ENCODE measurements at regions not wholly inside any gene's neighbourhood (a gene's known extent, or its start where the extent isn't known, plus 50 kb on each side); places are given as distances from the start of the nearest gene placed in this dataset.

DNA sequence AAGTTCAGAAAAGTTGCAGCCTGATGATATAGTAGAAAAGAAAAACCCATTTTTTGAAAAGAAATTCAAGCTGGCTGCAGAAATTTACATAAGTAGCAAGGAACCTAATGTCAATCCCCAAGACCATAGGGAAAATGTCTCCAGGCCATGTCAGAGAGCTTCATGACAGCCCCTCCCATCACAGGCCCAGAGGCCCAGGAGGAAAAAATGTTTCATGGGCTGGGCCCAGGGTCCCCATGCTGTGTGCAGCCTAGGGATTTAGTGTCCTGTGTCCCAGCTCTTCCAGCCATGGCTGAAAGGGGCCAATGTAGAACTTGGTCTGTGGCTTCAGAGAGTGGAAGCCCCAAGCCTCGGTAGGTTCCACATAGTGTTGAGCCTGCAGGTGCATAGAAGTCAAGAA is 220.3 kb downstream of the CSNK1G3 start:
- TF ChIP-seq EZH2phosphoT487 (IDR thresholded peaks at IDR 0.05; ENCODE audit: insufficient read depth, low read depth): no peak
- TF ChIP-seq EZH2 (IDR thresholded peaks at IDR 0.05; ENCODE audit: insufficient read depth, poor library complexity, severe bottlenecking): no peak
